ENCODE measurements at regions not wholly inside any gene's neighbourhood (a gene's known extent, or its start where the extent isn't known, plus 50 kb on each side); places are given as distances from the start of the nearest gene placed in this dataset.

DNA sequence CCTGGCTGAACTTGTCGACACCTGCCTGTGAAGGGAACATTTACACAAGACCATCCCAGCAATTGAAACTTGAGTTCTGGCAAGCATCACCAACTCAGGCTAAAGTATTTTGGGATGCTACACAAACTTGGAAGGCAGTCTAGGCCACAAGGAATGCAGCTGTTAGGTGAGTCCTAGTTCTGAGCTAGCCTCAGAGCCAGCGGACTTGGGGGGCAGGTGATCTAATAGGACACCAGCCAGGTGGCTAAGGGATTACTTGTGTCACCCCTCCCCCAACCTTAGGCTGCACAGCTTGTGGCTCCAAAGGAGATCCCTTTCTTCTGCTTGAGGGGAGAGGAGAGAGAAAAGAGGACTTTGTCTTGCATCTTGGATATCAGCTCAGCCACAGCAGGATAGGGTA, 62.3 kb upstream of the DKK2 start:
- DNase-seq: no peak

DNA sequence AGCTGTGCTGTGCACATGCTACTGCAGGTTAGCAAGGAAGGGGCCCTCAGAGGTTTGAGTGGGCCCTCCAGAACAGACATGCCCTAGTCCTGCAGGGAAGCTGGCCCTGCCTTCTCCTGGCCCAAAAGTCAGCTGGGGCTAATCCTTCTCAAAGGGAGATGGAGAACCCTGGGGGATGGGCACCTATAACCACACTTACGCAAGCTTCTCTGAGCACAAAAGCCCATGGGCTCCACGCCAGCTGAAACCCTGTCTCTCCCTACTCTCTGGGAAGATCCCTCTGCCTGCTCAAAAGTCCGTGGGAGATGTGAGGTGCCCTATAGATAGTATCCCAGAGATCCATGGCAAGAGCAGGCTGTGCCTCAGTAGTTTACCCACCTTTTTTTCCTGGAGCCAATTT, 58.9 kb upstream of the DKK2 start:
- no peak for DNase-seq

DNA sequence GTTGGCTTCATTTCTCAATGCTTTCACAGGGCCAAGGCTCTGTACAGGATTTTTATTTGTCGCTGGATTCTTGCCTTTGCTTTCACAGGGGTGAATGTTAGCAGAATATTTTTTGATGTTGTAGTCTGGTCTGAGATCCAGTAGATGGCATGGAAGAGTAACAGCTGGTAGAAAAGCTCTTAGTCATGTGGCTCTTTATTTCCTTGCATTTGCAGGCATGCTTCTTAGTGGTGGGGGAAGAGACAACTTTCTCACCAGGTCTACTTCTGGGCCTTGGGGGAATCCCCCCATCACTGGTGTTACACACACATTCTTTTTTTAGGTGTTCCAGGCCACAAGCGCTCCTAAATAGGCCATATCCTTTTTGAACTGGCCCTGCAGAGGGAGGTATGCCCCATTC, 58.2 kb upstream of the DKK2 start:
- DNase-seq: no peak

Measured in amygdala (tissue), 56 donors.